ENCODE measurements at regions not wholly inside any gene's neighbourhood (a gene's known extent, or its start where the extent isn't known, plus 50 kb on each side); places are given as distances from the start of the nearest gene placed in this dataset.

GRCh38 chr9:79980432-79980831 is 408.7 kb downstream of the TLE4 start (continued):
- TF ChIP-seq CHD7 (IDR thresholded peaks at IDR 0.05; ENCODE audit: insufficient replicate concordance, low read length), result no peak
- no peak for TF ChIP-seq NRF1 (IDR thresholded peaks at IDR 0.05; ENCODE audit: low read depth, low read length)
- TF ChIP-seq GABPA (IDR thresholded peaks at IDR 0.05; ENCODE audit: borderline replicate concordance, insufficient read depth, low read length), result no peak
